Endodermal cell (in vitro differentiated cells): ENCODE measurements at regions not wholly inside any gene's neighbourhood (a gene's known extent, or its start where the extent isn't known, plus 50 kb on each side); places are given as distances from the start of the nearest gene placed in this dataset.
A peak's percentile ranks its signal among the peaks of the same experiment; 100 is the strongest.

Experiments used
- DNase-seq: peaks from one replicate; pipeline ENCODE4 v3.0.0-alpha.2; 2017
- H3K27ac ChIP-seq: 2 replicates; pipeline ENCODE4 v1.5.1; 2013; ENCODE audit warnings: mild to moderate bottlenecking, low read depth, low read length, moderate library complexity
- H3K27me3 ChIP-seq: 2 replicates; pipeline ENCODE4 v1.6.1; 2013; ENCODE audit warnings: mild to moderate bottlenecking, low read length, moderate library complexity; ENCODE audit not compliant: insufficient read depth, control insufficient read depth, poor library complexity, severe bottlenecking
- H3K36me3 ChIP-seq: 2 replicates; pipeline ENCODE4 v1.7.0; 2013; ENCODE audit warnings: mild to moderate bottlenecking, low read length, moderate library complexity; ENCODE audit not compliant: control insufficient read depth, insufficient read depth
- H3K4me1 ChIP-seq: one replicate; pipeline ENCODE4 v1.7.0; 2013; ENCODE audit warnings: low read length; ENCODE audit not compliant: control insufficient read depth, insufficient read depth
- H3K4me3 ChIP-seq: 2 replicates; pipeline ENCODE4 v1.5.1; 2013; ENCODE audit warnings: mild to moderate bottlenecking, low read length, moderate library complexity
- H3K9ac ChIP-seq: 2 replicates; pipeline ENCODE4 v1.6.1; 2013; ENCODE audit warnings: mild to moderate bottlenecking, low read length, moderate library complexity; ENCODE audit not compliant: poor library complexity, severe bottlenecking; ENCODE audit errors: extremely low read depth
- H3K9me3 ChIP-seq: 2 replicates; pipeline ENCODE4 v1.6.1; 2013; ENCODE audit warnings: mild to moderate bottlenecking, low read length, moderate library complexity; ENCODE audit not compliant: control insufficient read depth
- H3K27ac Mint-ChIP-seq: 2 replicates; pipeline ENCODE4 v1.8.0; 2020; ENCODE audit warnings: mixed read lengths
- H3K27me3 Mint-ChIP-seq: 2 replicates; pipeline ENCODE4 v1.8.0; 2021; ENCODE audit warnings: mild to moderate bottlenecking, mixed read lengths; ENCODE audit not compliant: insufficient read depth
- H3K36me3 Mint-ChIP-seq: 2 replicates; pipeline ENCODE4 v1.8.0; 2020; ENCODE audit warnings: low read depth, mixed read lengths
- H3K4me1 Mint-ChIP-seq: 2 replicates; pipeline ENCODE4 v1.8.0; 2020; ENCODE audit warnings: mixed read lengths
- H3K4me3 Mint-ChIP-seq: 2 replicates; pipeline ENCODE4 v1.8.0; 2020; ENCODE audit warnings: mild to moderate bottlenecking, moderate library complexity, mixed read lengths
- H3K9me3 Mint-ChIP-seq: 2 replicates; pipeline ENCODE4 v1.8.0; 2020; ENCODE audit warnings: mild to moderate bottlenecking, mixed read lengths
- CTCF ChIP-seq: fragments of 200-600 bp; sonication (generic); conservative IDR thresholded peaks from 2 replicates; pipeline ENCODE4 v1.5.0; 2021; ENCODE audit warnings: antibody characterized with exemption, mild to moderate bottlenecking
- WGBS, 2 experiments: methylation state at CpG; one replicate each; pipeline versions ENCODE4 v1.1.5 to v1.1.7; 2013; ENCODE audit warnings: missing lambda C conversion rate in 2 of 2, mixed read lengths in 1 of 2; ENCODE audit not compliant: insufficient coverage in 1 of 2, insufficient read length in 1 of 2; 5-methylcytosine and 5-hydroxymethylcytosine counted together

DNA sequence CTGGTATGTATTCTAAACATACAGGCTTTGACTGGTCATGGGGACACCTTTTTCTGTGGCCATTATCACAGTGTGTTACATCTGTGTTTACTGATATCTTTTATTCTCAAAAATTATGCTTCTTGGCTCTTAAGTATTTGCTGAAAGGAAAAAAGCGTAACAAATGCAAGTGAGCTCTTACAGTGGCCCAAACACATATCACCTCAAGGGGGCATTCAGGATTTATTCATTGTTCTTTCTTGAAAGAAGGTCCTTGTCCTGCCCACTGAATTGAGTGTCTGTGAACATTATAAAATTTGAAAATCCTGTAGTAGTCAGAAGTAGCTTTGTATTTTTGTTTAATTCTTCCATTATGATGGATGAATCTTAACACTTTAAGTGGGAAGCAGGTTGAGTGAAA is 454.5 kb downstream of the XIRP2 start:
- peaks cover 6% of the 10 kb centered on the region for H3K4me1 Mint-ChIP-seq

DNA sequence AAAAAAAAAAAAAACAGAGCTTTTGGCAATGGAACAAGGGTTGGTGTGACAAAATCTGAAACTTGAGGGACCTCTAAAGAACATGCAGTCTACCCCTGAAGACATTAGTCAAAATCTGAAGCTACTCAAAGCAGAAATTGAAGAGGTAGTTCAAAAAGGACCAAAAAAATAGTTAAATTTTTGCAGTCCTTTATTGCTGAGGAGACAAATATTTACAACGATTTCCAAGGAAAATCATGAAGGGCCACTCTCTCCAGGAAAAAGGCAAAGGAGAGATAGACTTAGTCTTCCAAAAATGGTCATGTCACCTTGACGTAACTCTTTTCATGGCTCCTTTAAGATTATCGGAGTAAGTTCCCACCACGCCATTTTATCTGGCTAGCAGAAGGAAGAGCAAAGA is 452.0 kb downstream of the XIRP2 start:
- no peak overlapping the region for H3K4me3 Mint-ChIP-seq
- no peak overlapping the region for H3K27ac Mint-ChIP-seq
- H3K27ac ChIP-seq: no peak overlapping the region
- WGBS, 2 experiments: 92 to 98% methylated on average over 4 of the region's 4 CpGs
- H3K27me3 Mint-ChIP-seq: peaks cover 7% of the 10 kb centered on the region
- no peaks in the 10 kb centered on the region for H3K9me3 ChIP-seq
- no peaks in the 10 kb centered on the region for H3K9me3 Mint-ChIP-seq
- H3K9ac ChIP-seq: no peak overlapping the region
- H3K27me3 ChIP-seq: no peaks in the 10 kb centered on the region
- no peak for TF ChIP-seq CTCF
- H3K4me1 ChIP-seq: no peaks in the 10 kb centered on the region
- no peaks in the 10 kb centered on the region for H3K36me3 Mint-ChIP-seq
- peaks cover 6% of the 10 kb centered on the region for H3K4me1 Mint-ChIP-seq
- H3K36me3 ChIP-seq: no peaks in the 10 kb centered on the region
- H3K4me3 ChIP-seq: no peak overlapping the region
- DNase-seq: no peak

More for the DNA sequence above, 454.5 kb downstream of the XIRP2 start:
- Mint-ChIP-seq H3K27me3 (no peaks in the 10 kb centered on the region), H3K4me3 (no peak overlapping the region), H3K27ac (no peak overlapping the region), H3K36me3 (no peaks in the 10 kb centered on the region), H3K9me3 (no peaks in the 10 kb centered on the region)
- TF ChIP-seq CTCF: peak; percentile 76
- Histone ChIP-seq H3K4me3 (no peak overlapping the region), H3K9me3 (no peaks in the 10 kb centered on the region), H3K27ac (no peak overlapping the region), H3K9ac (no peak overlapping the region), H3K27me3 (no peaks in the 10 kb centered on the region), H3K4me1 (no peaks in the 10 kb centered on the region), H3K36me3 (no peaks in the 10 kb centered on the region)
- 72% methylated on average over 1 of the region's 1 CpG; no CpG with 5 or more reads in 1 of the 2 experiments for WGBS, 2 experiments
- DNase-seq: no peak

DNA sequence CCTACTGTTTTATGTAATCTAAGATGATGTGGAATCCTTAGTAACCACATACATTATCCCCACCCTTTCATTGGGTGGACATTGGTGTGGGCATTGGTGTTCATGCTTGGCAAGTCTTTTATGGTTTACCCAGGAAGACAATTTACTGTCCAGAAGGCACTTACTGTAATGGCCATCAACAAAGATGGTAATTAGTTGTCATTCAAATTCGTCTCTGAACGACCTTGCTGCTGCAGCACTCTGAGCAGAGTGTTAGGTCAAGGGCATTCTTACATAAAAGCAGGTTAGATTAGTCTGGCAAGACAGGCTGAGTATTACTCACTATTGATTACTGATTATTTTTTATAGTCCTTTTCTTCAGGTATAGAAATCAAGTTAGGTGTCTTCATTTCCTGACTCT is 447.9 kb downstream of the XIRP2 start:
- peaks cover 23% of the 10 kb centered on the region for H3K4me1 Mint-ChIP-seq
- DNase-seq: no peak
- WGBS, 2 experiments: 70 to 80% methylated on average over 2 of the region's 2 CpGs
- H3K9ac ChIP-seq: no peak overlapping the region
- no peak overlapping the region for H3K27ac Mint-ChIP-seq
- no peak overlapping the region for H3K27ac ChIP-seq
- no peak for TF ChIP-seq CTCF
- no peaks in the 10 kb centered on the region for H3K9me3 ChIP-seq
- no peaks in the 10 kb centered on the region for H3K9me3 Mint-ChIP-seq
- no peak overlapping the region for H3K4me3 ChIP-seq
- H3K36me3 Mint-ChIP-seq: no peaks in the 10 kb centered on the region
- no peak overlapping the region for H3K4me3 Mint-ChIP-seq
- H3K27me3 ChIP-seq: peaks cover 28% of the 10 kb centered on the region
- peaks cover 4% of the 10 kb centered on the region for H3K4me1 ChIP-seq
- no peaks in the 10 kb centered on the region for H3K36me3 ChIP-seq
- peaks cover 31% of the 10 kb centered on the region for H3K27me3 Mint-ChIP-seq
